IPS DF 4.7 (cell line): ENCODE measurements at regions not wholly inside any gene's neighbourhood (a gene's known extent, or its start where the extent isn't known, plus 50 kb on each side); places are given as distances from the start of the nearest gene placed in this dataset.
"Not testable (repeated sequence)": the region's sequence is repeated elsewhere in the genome, so short reads cannot be mapped to it uniquely, and the experiment has no call there.

ENCODE experiments used
- DNase-seq: peaks from one replicate; pipeline ENCODE4 v3.0.0-alpha.2; 2013; ENCODE audit warnings: low spot score; ENCODE audit errors: extremely low read depth

DNA sequence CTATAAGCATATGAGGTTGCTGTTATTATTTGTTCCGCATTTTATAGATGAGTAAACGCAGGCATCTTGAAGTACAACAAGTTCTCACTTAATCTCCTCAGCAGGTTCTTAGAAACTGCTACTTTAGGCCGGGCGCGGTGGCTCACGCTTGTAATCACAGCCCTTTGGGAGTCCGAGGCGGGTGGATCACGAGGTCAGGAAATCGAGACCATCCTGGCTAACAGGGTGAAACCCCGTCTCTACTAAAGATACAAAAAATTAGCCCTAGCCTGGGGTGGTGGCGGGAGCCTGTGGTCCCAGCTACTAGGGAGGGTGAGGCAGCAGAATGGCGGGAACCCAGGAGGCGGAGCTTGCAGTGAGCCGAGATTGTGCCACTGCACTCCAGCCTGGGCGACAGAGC, 458.5 kb downstream of the BRINP3 start:
- not testable (repeated sequence) for DNase-seq

- no peak for DNase-seq
These were observed 457.9 kb downstream of the BRINP3 start for GRCh38 chr1:190019717-190020116.

DNA sequence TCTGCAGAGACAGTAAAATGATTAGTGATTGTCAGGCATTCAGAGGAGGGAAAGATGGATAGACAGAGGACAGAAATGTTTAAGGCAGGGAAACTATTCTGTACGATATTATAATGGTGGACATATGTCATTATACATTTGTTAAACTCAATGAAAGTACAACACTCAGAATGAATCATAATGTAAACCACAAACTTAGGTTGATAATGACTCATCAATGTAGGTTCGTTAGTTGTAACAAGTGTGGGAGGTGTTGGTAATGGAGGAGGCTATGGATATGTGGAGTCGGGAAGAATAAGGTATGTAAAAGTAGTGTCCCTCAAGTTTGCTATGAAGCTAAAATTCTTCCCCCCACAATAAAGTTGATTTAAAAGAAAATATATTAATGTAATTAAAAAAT, 455.0 kb downstream of the BRINP3 start:
- no peak for DNase-seq

DNA sequence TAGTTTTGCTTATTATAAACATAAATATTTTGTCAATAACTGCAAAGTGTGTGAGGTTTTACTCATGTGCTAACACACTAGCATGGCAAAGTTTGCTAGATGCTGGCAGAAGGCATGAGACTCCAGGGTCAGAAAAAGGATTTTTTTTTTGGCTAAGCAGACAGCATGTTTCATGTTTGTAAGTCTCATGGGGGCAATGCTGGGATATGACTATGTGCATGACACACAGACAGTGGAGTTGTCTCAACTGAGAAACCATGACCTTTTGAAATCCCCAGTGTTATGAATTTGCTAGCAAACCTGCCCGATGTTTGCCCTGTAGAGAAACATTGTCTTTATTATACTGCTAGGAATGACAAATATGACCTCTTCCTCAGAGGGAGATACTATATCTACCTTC, 448.2 kb downstream of the BRINP3 start:
- DNase-seq, result no peak

- no peak for DNase-seq
These were observed 434.0 kb downstream of the BRINP3 start for GRCh38 chr1:190043655-190044054.

DNA sequence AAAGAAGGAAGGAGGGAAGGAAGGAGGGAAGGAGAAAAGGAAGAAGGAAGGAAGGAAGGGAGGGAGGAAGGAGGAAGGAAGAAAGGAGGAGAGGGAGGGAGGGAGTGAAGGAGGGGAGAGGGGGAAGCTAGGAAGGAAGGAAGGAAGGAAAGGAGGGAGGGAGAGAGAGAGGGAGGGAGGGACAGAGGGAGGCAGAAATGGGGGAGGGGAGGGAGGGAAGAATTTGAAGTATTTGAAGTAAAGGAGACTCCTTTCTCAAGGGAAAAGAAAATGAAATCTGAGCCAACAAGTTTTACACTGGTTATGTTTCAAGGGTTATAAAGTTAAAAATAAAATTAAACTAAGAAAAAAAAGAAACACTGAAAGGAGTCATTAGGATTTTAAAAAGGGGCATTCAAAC, 431.4 kb downstream of the BRINP3 start:
- DNase-seq, result peak; percentile 3
